DND-41 (cell line): ENCODE measurements at regions not wholly inside any gene's neighbourhood (a gene's known extent, or its start where the extent isn't known, plus 50 kb on each side); places are given as distances from the start of the nearest gene placed in this dataset.

ENCODE experiments used
- ATAC-seq: fragments of 200-7000 bp; cut with Tn5 transposase; 3 replicates; pipeline ENCODE4 v1.9.1; 2021; ENCODE audit warnings: low read depth; ENCODE audit not compliant: insufficient read depth
- DNase-seq: peaks from one replicate; pipeline ENCODE4 v3.0.0-alpha.2; 2020
- H2AFZ ChIP-seq: 2 replicates; pipeline ENCODE4 v1.6.0; 2012; ENCODE audit warnings: low read depth, low read length
- H3K27ac ChIP-seq: 2 replicates; pipeline ENCODE4 v1.5.1; 2012; ENCODE audit warnings: low read length, inconsistent platforms
- H3K27me3 ChIP-seq: fragments of 200-600 bp; sonication (generic); 2 replicates; pipeline ENCODE4 v1.6.0; 2012; ENCODE audit warnings: low read length, mild to moderate bottlenecking, inconsistent platforms; ENCODE audit not compliant: insufficient read depth, poor library complexity
- H3K36me3 ChIP-seq: 2 replicates; pipeline ENCODE4 v1.5.1; 2012; ENCODE audit warnings: low read length, inconsistent platforms; ENCODE audit not compliant: insufficient read depth
- H3K4me1 ChIP-seq: 2 replicates; pipeline ENCODE4 v1.5.1; 2012; ENCODE audit warnings: mild to moderate bottlenecking, low read length; ENCODE audit not compliant: insufficient read depth
- H3K4me2 ChIP-seq: 2 replicates; pipeline ENCODE4 v1.6.0; 2012; ENCODE audit warnings: mild to moderate bottlenecking, moderate library complexity, low read length, inconsistent platforms; ENCODE audit not compliant: insufficient read depth
- H3K4me3 ChIP-seq, 2 experiments: fragments of 200-600 bp in 1 of 2; shearing (Covaris generic) in 1 of 2; 2 replicates each; pipeline ENCODE4 v1.5.1; 2012 to 2016; ENCODE audit warnings: inconsistent platforms in 2 of 2, low read length in 2 of 2, mild to moderate bottlenecking in 2 of 2, low read depth in 1 of 2, moderate library complexity in 1 of 2
- H3K79me2 ChIP-seq: 2 replicates; pipeline ENCODE4 v1.6.0; 2012; ENCODE audit warnings: low read length, inconsistent platforms; ENCODE audit not compliant: insufficient read depth
- H3K9ac ChIP-seq: 2 replicates; pipeline ENCODE4 v1.6.0; 2012; ENCODE audit warnings: low read depth, mild to moderate bottlenecking, inconsistent platforms, low read length, moderate library complexity
- H3K9me3 ChIP-seq: 2 replicates; pipeline ENCODE4 v1.5.1; 2012; ENCODE audit warnings: low read length, moderate library complexity, mild to moderate bottlenecking, inconsistent platforms; ENCODE audit not compliant: insufficient read depth, severe bottlenecking
- H4K20me1 ChIP-seq: 2 replicates; pipeline ENCODE4 v1.6.0; 2012; ENCODE audit warnings: low read length; ENCODE audit not compliant: insufficient read depth
- CTCF ChIP-seq: IDR thresholded peaks from 2 replicates; pipeline ENCODE4 v1.5.1; 2012; ENCODE audit warnings: borderline replicate concordance, low read length, moderate library complexity, mild to moderate bottlenecking; ENCODE audit not compliant: poor library complexity, severe bottlenecking; ENCODE audit errors: extremely low read depth
- EZH2 ChIP-seq: IDR thresholded peaks from 3 replicates; pipeline ENCODE4 v1.6.1; 2012; ENCODE audit warnings: borderline replicate concordance, low read depth, mild to moderate bottlenecking, moderate library complexity, low read length, inconsistent platforms; ENCODE audit not compliant: severe bottlenecking

GRCh38 chrX:125786316-125786715, 379.8 kb downstream of the DCAF12L2 start:
- Histone ChIP-seq H3K4me1 (no peaks in the 10 kb centered on the region), H2AFZ (no peak overlapping the region), H3K4me2 (no peak overlapping the region), H3K4me3 (no peak overlapping the region), H3K79me2 (no peaks in the 10 kb centered on the region), H3K36me3 (no peaks in the 10 kb centered on the region), H4K20me1 (no peaks in the 10 kb centered on the region), H3K9ac (no peak overlapping the region), H3K27ac (no peak overlapping the region), H3K9me3 (no peaks in the 10 kb centered on the region), H3K27me3 (no peaks in the 10 kb centered on the region)
- DNase-seq (no peak), ATAC-seq (no peak)
- TF ChIP-seq CTCF (no peak), EZH2 (no peak)

- Histone ChIP-seq H3K27ac (no peak overlapping the region), H3K9ac (no peak overlapping the region), H3K27me3 (no peaks in the 10 kb centered on the region), H3K4me2 (no peak overlapping the region), H3K79me2 (no peaks in the 10 kb centered on the region), H4K20me1 (no peaks in the 10 kb centered on the region), H3K9me3 (no peaks in the 10 kb centered on the region), H3K4me1 (no peaks in the 10 kb centered on the region), H2AFZ (no peak overlapping the region), H3K4me3 (no peak overlapping the region), H3K36me3 (no peaks in the 10 kb centered on the region)
- no peak for TF ChIP-seq CTCF
- TF ChIP-seq EZH2, result no peak
- no peak for DNase-seq
- ATAC-seq, result no peak
Measured at GRCh38 chrX:125791787-125792186, 374.3 kb downstream of the DCAF12L2 start.

GRCh38 chrX:125810856-125811255, 355.2 kb downstream of the DCAF12L2 start:
- Histone ChIP-seq H3K79me2 (no peaks in the 10 kb centered on the region), H3K27ac (no peak overlapping the region), H3K4me1 (no peaks in the 10 kb centered on the region), H3K27me3 (no peaks in the 10 kb centered on the region), H3K4me2 (no peak overlapping the region), H3K4me3 (no peak overlapping the region), H4K20me1 (no peaks in the 10 kb centered on the region), H3K9me3 (no peaks in the 10 kb centered on the region), H3K36me3 (no peaks in the 10 kb centered on the region), H3K9ac (no peak overlapping the region), H2AFZ (no peak overlapping the region)
- ATAC-seq, result no peak
- TF ChIP-seq EZH2 (no peak), CTCF (no peak)
- DNase-seq, result no peak

GRCh38 chrX:125826080-125826479, 340.0 kb downstream of the DCAF12L2 start:
- Histone ChIP-seq H4K20me1 (no peaks in the 10 kb centered on the region), H3K9ac (no peak overlapping the region), H3K27me3 (no peaks in the 10 kb centered on the region), H3K4me1 (no peaks in the 10 kb centered on the region), H3K4me2 (no peak overlapping the region), H3K36me3 (no peaks in the 10 kb centered on the region), H3K4me3 (no peak overlapping the region), H2AFZ (no peak overlapping the region), H3K27ac (no peak overlapping the region), H3K9me3 (no peaks in the 10 kb centered on the region), H3K79me2 (no peaks in the 10 kb centered on the region)
- ATAC-seq, result no peak
- no peak for DNase-seq
- TF ChIP-seq CTCF (peak; percentile 14), EZH2 (no peak)
